Skin epidermis (tissue), 12 donors: ENCODE measurements at regions not wholly inside any gene's neighbourhood (a gene's known extent, or its start where the extent isn't known, plus 50 kb on each side); places are given as distances from the start of the nearest gene placed in this dataset.

ENCODE experiments used
- H3K27ac ChIP-seq, 21 experiments: fragments of 200-600 bp; sonication (generic) in 11 of 21; one replicate each; pipeline ENCODE4 v1.5.0; 2020; ENCODE audit warnings: mild to moderate bottlenecking in 3 of 21, inconsistent platforms in 2 of 21, moderate library complexity in 2 of 21
- H3K4me3 ChIP-seq, 7 experiments: fragments of 200-600 bp; sonication (generic) in 2 of 7; one replicate each; pipeline ENCODE4 v1.5.0; 2020; ENCODE audit warnings: inconsistent platforms in 2 of 7, mild to moderate bottlenecking in 2 of 7, moderate library complexity in 1 of 7

DNA sequence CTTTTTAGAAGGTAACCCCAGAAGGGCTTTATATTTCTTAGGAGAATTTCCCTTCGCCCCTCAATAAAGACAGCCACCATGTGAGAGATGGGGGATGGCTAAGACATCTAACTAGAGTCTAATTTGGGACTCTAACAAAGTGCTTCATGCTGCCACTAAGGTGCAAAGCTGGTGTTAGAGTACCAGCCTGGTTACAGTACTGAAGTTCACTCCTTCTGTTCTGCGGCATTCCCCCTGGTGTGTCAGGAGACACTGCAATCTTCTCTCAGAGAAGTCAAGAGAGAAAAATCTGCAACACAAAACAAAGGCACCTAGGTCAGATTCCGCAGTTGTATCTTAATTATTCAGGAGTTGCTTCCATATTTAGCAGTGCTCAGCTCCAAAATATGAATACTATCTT is 603.0 kb upstream of the CADM1 start:
- H3K27ac ChIP-seq, result no peak overlapping the region
- no peak overlapping the region for H3K4me3 ChIP-seq

DNA sequence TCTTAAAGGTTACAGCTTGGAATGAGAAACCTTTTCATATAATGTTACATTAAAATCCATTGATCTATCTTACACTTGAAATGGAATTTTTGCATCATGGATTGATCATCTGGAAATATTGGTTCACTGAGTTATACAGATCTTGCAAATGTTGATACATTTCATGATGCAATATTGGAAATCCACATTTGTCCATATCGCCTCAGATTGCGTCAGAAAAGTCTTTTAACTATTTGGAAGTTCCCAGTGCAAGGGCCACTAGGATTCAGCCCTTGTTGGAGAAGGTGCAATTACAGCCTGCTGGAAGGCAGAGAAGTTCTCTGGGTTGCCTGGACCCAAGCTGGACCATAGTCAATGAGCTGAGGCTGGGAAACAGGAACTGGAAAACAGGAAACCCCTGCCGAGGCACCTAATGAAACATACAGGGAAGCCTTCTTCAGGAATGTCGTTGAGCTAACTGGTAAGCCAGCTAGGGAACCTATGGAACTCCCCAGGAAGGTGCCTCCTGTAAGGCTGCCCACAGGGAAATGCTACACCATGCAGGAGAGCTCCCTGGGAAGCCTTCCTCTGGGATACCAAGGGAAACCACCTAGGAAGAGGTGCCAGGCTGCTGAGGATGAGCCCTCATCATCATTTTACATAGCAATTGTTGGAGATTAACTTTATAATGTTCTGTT is 600.4 kb upstream of the CADM1 start:
- Histone ChIP-seq H3K4me3 (no peak overlapping the region), H3K27ac (no peak overlapping the region)

DNA sequence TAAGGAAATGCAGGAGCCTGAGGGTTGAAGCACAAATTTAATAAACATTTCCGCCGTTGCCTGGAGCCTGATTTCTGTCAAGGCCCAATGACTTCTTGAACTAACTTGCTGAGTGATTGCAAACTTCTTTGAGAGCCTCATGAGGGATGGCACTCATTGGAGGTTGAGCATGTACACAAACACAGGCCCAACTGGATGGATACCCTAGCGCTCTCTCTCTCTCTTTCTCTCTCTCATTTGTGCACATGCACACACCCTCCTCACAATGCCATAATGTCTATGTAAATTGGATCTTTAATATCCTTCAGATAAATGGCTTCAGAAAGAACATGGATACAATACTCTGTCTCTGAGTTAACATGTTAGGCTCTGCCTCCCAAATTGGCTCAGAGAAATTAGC is 597.7 kb upstream of the CADM1 start:
- Histone ChIP-seq H3K27ac (no peak overlapping the region), H3K4me3 (no peak overlapping the region)

DNA sequence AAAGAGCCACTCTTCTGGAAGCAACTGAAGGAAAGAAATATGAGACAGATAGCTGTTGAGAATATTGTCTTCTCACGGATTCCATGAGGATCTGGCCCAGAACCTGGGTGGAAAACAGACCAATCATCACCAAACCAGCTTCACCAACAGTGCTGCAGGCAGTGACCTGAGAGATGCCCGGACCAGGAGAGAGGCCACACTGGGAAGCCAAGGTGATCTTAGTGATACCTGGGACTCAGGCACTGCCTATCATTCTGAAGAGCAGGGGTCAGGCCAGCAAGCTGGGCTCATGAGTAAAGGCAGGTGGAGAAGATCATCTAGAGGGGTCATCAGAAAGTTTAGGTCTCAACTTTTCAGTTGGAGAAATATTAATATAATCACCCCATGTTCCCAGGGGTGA is 595.8 kb upstream of the CADM1 start:
- H3K4me3 ChIP-seq, result no peak overlapping the region
- no peak overlapping the region for H3K27ac ChIP-seq

DNA sequence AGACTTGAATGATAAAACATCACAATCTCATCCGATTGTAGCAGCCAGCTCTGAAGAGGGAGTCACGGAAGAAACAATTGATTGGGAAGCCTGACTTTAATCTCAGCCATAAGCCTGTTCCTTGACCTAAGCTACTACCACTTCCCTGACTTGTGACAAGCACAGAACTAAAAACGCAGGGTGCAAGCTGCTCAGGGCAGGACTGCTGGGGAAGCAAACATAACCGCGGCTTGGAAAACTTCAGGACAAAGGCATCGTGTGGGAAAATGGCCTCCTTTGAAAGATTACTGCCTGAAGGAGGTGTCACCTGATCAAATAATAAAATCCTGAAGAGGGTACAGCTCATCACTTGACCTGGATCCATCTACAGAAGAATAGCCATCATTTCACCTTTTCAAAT is 595.3 kb upstream of the CADM1 start:
- no peak overlapping the region for H3K27ac ChIP-seq
- no peak overlapping the region for H3K4me3 ChIP-seq

DNA sequence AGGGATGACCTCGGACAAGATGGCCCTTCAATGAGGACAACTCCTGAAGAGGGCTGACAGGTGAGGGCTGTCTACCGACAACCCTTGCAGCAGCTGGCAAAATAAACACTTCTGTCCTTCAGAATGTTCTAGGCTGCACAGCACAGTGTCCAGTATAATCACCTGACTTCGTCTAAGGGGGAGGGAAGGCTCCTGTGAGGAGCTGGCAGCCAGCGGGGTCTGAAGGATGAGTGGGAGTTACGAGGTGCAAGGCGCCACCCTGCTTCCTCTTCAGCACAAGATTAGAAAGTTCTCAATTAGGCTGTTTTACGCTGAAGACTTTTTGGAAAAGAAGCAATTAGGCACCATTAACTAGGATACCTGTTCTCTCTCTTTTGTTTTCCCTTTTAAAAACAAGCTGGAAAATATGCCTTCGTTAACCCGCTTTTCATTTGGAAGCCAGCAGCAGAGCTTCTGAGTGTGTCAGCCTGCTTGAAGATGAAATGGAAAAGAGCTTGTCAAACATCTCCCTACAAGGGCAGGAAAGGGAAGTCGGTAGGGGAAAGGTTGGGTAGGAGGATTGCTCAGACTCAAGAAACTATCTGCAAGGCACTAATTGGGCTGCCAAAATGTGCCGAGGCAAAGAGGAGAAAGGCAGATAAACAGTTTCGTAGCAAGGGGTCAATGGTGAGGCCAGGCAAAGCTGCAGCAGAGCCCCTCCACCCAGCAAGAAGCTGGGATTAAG is 592.2 kb upstream of the CADM1 start:
- no peak overlapping the region for H3K27ac ChIP-seq
- no peak overlapping the region for H3K4me3 ChIP-seq

DNA sequence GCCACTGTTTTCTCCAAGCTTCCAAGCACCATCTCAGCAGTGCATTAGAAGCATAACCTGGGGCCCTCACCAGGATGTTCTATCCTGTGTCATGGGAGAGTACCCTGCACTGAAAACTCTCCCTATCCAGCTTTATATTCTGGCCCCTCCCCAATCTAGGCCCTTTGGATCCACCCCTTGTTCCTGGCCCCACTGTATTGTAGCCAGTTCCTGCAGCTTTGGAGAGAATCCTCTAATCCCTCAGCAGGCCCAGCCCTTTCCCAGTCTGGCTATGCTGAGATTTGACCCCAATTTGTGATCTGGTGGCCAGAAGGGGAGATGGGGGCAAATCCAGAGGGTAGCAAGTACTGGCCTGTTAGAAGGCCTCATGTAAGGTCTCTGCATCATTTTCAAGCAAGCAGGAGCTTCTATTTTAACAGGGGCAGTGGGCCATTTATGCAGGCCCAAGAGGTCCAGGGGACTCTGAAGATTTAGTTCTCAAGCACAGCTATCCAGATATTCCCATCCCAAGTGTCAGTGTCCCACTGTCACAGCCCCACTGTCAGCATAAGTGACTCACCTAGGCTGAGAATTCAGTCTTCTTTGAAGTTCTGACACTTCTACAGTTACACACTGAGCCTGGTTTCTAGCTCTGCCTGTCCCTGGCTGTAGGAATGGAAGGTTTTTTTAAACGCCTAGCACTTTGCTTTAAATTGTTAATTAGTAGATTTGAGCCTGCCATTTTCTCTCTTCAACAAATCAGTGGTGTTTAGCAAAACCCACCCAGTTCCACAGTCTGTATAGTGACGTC is 589.5 kb upstream of the CADM1 start:
- Histone ChIP-seq H3K27ac (no peak overlapping the region), H3K4me3 (no peak overlapping the region)

DNA sequence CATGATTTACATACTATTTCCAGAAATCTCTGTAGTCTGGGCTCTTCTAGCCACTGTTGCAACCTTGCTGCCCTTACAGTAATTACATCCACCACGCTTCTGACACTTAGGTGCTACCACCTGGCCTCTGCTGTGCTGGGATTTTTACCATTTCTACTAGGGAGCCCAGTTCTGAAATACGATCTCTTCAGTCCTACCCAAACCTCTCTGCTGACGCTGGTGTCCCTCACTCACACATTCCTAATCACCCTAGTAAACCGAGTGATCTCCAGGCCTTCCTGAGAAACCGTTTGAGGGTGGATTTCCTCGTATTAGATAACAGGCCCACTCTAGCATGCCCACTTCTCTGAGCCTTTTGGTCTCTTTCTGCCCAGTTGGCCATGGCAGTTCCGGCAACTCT is 588.9 kb upstream of the CADM1 start:
- no peak overlapping the region for H3K4me3 ChIP-seq

DNA sequence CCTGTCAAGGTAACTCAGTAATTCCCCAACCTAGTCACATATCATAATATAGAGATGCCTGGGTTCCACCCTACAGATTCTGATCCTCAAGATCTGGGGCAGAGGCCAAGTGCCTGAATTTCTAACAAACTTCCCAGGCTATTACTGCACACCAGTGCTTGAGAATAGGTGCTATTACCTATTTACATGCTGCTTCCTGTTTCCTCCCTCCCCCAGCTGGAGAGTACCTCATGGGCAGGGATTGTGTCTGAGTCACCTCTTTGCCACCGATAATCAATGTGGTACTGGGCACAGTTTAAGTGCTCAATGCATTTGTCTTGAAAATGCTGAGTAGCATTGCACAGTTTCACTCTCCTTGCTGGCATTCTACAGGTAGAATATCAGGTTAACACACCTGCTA is 582.2 kb upstream of the CADM1 start:
- H3K27ac ChIP-seq, result no peak overlapping the region
- H3K4me3 ChIP-seq, result no peak overlapping the region

More for the DNA sequence above, 588.9 kb upstream of the CADM1 start:
- no peak overlapping the region for H3K27ac ChIP-seq

DNA sequence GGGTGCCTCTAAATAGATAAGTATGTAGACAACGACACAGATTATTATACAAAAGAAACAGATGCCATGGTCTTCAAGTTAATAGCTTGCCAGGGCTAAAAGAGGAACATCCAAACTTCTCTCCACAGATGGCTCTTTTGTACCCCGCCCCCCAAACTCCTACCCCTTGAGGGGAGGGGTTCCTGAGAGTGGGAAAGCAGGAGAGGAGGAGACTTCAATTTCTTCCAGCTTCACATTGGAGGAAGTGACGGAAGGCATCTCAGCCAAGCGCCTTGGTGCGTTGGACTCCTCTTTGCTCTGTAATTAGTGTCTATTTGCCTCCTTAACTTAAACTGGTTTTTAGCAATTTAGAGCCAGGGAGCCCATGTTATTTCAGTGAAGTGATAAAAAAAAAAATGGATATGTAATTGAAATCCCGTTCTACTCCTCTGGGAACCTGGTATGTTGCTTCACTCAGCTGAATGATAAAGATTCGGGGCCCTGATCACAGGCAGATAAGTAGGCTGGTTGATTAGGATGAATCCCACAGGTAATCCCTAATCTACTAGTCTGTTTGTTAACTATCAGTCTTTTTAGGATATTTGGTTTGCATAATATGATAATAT is 580.9 kb upstream of the CADM1 start:
- no peak overlapping the region for H3K4me3 ChIP-seq
- no peak overlapping the region for H3K27ac ChIP-seq

DNA sequence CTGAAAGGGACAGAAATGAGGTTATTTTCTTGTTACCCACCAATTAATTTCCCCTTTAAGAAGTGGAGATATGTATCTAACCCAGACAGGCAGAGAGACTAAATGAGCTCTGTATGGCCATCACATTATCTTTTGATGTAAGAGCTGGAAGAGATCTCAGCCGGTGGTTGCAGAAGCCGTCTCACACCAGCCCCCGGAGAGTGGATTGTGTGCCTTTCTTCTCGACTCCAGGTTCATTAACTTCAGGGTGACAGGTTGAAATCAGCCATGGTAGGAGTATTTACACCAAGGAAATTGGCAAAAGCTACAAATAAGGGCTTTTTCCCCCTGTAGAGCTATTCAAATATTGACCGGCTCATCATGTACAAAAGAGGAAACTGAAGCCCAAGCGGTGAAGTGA is 580.3 kb upstream of the CADM1 start:
- Histone ChIP-seq H3K4me3 (no peak overlapping the region), H3K27ac (no peak overlapping the region)

DNA sequence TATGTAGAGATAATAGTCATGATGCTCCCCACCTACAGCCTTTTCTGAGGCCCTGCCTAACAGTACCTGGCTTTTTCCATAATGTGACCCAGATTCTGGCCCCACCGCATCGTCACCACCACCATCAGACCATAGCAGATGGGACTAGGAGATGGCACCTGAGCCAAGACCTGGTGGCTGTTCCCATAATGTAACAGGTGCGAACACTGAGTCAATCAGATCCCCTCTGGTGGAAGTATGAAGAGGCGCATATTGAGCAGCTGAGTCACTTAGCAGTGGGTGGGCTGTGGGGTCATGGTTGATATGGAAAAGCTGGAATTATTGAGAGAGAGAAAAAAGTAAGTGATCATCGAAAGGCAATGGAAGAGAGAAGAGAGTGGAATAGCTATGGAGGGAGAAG is 578.0 kb upstream of the CADM1 start:
- no peak overlapping the region for H3K27ac ChIP-seq
- H3K4me3 ChIP-seq, result no peak overlapping the region

DNA sequence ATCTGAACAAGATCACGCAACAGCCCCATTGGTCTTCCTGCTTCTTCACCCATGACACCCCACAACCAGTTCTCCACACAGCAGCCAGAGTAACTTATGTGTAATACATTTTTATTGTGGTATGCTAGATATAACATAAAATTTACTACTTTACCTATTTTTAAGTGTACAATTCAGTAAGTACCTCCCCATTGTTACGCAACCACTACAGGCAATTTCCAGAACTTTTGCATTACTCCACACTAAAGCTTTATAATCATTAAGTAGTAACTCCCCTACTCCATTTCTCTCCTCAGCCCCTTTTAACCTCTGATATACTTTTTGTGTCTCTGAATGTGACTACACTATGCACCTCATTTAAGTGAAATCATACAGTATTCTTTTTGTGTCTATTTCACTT is 575.4 kb upstream of the CADM1 start:
- H3K27ac ChIP-seq, result no peak overlapping the region
- no peak overlapping the region for H3K4me3 ChIP-seq

DNA sequence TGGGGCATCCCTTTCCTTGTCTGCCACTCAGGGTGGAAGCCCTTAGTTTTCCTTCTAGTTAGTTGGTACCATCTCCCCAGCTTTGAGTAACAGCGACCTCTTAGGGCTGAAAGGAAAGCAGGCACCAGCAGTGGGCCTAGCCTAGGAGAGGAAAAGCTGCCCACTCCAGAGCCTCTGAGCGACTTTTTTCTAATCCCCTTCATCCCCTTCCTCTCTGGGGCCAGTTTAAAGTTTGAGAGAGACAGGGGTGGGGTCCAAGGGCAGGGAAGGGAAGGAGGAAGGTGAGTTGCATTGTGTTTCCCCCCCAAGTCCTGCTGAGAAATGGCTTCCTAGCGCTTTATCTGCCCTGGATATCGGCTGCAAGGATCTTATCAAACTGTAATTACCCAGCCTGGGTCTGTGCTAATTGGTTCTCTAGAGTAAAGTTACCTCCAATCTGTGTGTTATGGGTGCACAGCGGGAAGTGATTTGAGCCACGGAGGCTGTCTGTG is 573.9 kb upstream of the CADM1 start:
- no peak overlapping the region for H3K27ac ChIP-seq
- no peak overlapping the region for H3K4me3 ChIP-seq

DNA sequence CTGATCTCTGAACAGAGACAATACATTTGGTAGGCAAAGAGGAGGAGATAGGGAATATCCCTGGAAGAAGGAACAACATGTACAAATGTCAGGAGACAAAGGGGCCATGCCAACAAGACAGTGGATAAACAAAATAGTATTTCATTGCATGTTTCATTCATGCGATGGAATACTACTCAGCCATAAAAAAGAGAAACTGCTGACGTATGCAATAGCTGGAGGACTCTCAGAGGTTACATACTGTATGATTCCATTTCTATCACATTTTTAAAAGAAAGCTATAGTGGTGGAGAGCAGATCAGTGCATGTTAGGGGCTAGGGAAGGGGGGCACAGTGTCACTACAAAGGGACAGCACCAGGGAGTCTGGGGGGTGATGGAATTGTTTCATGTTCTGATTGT is 572.9 kb upstream of the CADM1 start:
- no peak overlapping the region for H3K4me3 ChIP-seq
- no peak overlapping the region for H3K27ac ChIP-seq

DNA sequence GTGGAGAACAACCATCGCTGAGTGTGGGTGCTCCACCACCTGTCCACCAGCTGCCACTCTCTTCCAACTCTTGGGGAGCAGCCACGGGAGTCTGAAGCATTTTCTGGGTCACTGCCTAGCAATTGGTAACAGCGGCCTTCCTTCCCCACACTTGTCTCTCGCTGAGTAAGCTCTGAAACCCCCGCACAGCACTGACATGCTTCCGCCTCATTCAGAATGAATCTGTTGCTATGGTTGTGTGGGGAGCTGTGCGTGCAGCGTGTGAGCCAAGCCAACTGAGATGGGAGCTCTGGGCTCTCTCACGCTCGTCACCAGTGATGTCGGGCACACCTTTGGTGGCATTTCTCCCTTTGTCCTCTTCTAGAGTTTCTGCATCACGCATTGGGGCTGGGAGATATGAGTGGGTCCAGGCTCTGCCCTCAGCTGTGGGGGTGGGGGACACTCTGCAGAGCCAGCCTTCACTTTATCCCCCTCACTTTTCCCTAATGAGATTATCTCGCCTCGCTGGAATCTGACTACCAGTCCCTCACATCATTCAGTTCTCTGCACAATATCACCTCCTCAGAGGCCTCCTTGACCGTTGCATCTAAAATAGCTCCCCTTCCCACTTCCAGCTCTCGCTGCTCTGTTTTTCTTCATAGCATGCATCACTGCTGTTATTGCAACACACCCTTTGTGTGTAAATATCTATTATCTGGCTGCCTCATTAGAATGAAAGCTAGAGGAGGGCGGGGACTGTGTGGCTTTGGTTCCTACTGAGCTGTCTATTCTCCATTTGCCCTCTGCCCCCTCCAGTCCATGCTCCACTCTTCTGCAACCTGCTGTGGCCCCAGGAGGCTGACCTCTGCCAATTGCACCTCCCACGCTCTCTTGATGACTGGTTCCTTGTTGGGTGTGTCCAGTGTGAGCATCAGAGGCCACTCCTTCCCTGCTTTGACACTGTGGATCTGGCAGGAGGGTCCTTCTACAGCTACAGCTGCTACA is 569.9 kb upstream of the CADM1 start:
- Histone ChIP-seq H3K27ac (no peak overlapping the region), H3K4me3 (no peak overlapping the region)

DNA sequence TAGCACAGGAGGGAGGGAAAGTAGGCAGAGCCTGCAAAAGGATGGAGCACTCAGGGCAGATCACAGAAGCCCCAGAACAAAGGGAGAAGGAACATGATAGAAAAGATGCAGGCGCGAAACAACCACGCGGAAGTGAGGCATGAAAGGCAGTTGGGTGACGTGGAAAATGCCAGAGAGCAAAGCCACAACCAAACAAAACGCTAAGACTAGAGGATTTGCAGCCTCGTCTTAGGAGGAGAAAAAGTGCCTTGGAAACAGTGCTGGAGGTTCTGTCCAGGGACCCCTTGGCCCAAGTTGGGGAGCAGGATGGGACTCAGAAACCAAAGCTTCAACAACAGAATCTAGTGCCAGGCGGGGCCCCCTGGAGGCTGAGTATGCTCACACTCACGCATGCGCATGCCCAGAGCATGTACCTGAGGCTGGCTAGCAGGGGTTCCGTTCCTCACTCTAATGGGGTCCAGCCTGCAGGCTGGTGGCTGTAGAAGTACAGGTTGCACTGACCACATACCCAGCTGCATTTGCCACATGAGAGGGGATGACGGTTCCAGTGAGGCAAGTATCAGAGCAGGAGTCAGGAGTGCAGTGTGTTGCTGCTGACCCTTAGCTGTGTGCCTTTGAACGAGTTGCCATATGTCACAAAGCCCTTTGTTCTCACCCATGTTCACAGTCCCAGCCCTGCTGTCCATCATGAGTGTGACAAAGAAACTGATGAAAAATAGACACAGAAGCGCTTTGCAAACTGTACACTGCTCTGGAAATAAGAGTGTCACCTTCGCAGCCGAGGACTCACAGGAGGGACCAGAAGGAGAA is 568.6 kb upstream of the CADM1 start:
- no peak overlapping the region for H3K4me3 ChIP-seq
- H3K27ac ChIP-seq, result no peak overlapping the region

DNA sequence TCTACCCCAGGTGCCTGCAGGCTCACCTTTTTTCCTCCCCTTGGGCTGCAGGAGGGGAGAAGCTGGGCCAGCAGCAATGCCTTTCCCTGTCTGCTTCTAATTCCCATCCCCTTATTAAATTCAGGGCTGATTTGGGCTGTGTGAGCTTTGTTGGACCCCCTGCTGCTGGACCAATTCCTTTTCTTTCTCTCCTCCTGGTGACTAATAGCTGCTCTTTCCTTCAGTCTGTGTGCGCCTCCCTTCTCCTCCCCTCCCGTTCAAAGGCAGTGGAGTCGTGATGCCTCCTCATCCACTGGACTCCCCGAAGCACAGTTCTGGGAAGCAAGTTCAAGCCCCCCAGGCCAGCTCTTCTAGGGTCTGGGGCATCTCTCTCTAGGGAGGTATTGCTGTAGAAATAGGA is 567.9 kb upstream of the CADM1 start:
- no peak overlapping the region for H3K27ac ChIP-seq
- no peak overlapping the region for H3K4me3 ChIP-seq

DNA sequence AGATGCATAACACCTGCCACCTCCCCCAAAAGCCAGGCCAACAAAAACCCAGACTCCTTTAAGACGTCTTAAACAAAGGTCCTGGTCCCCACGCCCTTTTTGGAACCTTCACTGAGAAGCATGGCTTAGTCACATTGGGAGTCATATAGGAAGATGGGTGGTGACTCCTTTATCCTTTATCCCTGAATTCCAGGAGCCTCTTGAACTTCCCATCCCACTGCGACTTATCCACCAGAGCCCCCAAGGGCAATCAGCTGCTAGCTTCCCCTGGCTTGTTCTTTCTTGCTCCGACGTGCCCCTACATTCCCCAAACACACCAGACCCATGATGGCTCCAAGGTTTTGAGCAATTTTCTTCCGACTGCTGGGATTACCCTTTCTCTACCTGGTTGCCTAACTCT is 567.0 kb upstream of the CADM1 start:
- Histone ChIP-seq H3K27ac (no peak overlapping the region), H3K4me3 (no peak overlapping the region)
